ENCODE measurements at regions not wholly inside any gene's neighbourhood (a gene's known extent, or its start where the extent isn't known, plus 50 kb on each side); places are given as distances from the start of the nearest gene placed in this dataset.

GRCh38 chr10:28869606-28870201, 192.4 kb downstream of the BAMBI start:
- no peak for TF ChIP-seq CTCF (IDR thresholded peaks at IDR 0.05)
- no peak for ATAC-seq (ENCODE audit: insufficient number of reproducible peaks, low FRiP score, low read depth)
- Histone ChIP-seq H3K4me3 (no peak overlapping the region), H3K27me3 (replicated peaks; ENCODE audit: insufficient read depth) (no peaks in the 10 kb centered on the region), H3K4me1 (ENCODE audit: control insufficient read depth in 1 of 2, low read depth in 2 of 2) (no peaks in the 10 kb centered on the region), H3K9me3 (no peaks in the 10 kb centered on the region), H3K36me3 (no peaks in the 10 kb centered on the region), H3K27ac (no peak overlapping the region)
- DNase-seq (ENCODE audit: low spot score): no peak

GRCh38 chr10:28871665-28872064, 194.3 kb downstream of the BAMBI start:
- Histone ChIP-seq H3K4me3 (no peak overlapping the region), H3K4me1 (ENCODE audit: control insufficient read depth in 1 of 2, low read depth in 2 of 2) (no peaks in the 10 kb centered on the region), H3K27ac (no peak overlapping the region), H3K36me3 (no peaks in the 10 kb centered on the region), H3K9me3 (no peaks in the 10 kb centered on the region), H3K27me3 (replicated peaks; ENCODE audit: insufficient read depth) (no peaks in the 10 kb centered on the region)
- ATAC-seq (ENCODE audit: insufficient number of reproducible peaks, low FRiP score, low read depth): no peak
- no peak for DNase-seq (ENCODE audit: low spot score)
- no peak for TF ChIP-seq CTCF (IDR thresholded peaks at IDR 0.05)

- Histone ChIP-seq H3K27me3 (replicated peaks; ENCODE audit: insufficient read depth) (no peaks in the 10 kb centered on the region), H3K27ac (no peak overlapping the region), H3K9me3 (no peaks in the 10 kb centered on the region), H3K36me3 (no peaks in the 10 kb centered on the region), H3K4me3 (no peak overlapping the region), H3K4me1 (ENCODE audit: control insufficient read depth in 1 of 2, low read depth in 2 of 2) (no peaks in the 10 kb centered on the region)
- DNase-seq (ENCODE audit: low spot score) (no peak), ATAC-seq (ENCODE audit: insufficient number of reproducible peaks, low FRiP score, low read depth) (no peak)
- TF ChIP-seq CTCF (IDR thresholded peaks at IDR 0.05): no peak
Measured at GRCh38 chr10:28872587-28873165, 195.4 kb downstream of the BAMBI start.

GRCh38 chr10:28873540-28873939, 196.2 kb downstream of the BAMBI start:
- DNase-seq (ENCODE audit: low spot score) (no peak), ATAC-seq (ENCODE audit: insufficient number of reproducible peaks, low FRiP score, low read depth) (no peak)
- no peak overlapping the region for H3K4me3 ChIP-seq
- no peaks in the 10 kb centered on the region for H3K27me3 ChIP-seq (replicated peaks; ENCODE audit: insufficient read depth)
- H3K36me3 ChIP-seq: no peaks in the 10 kb centered on the region
- TF ChIP-seq CTCF (IDR thresholded peaks at IDR 0.05): no peak
- no peak overlapping the region for H3K27ac ChIP-seq
- H3K9me3 ChIP-seq: no peaks in the 10 kb centered on the region
- no peaks in the 10 kb centered on the region for H3K4me1 ChIP-seq (ENCODE audit: control insufficient read depth in 1 of 2, low read depth in 2 of 2)

- DNase-seq (ENCODE audit: low spot score) (no peak), ATAC-seq (ENCODE audit: insufficient number of reproducible peaks, low FRiP score, low read depth) (no peak)
- Histone ChIP-seq H3K27ac (no peak overlapping the region), H3K4me1 (ENCODE audit: control insufficient read depth in 1 of 2, low read depth in 2 of 2) (peaks cover under 1% of the 10 kb centered on the region in 2 donors), H3K9me3 (no peaks in the 10 kb centered on the region), H3K27me3 (replicated peaks; ENCODE audit: insufficient read depth) (no peaks in the 10 kb centered on the region), H3K4me3 (no peak overlapping the region), H3K36me3 (no peaks in the 10 kb centered on the region)
- no peak for TF ChIP-seq CTCF (IDR thresholded peaks at IDR 0.05)
Measured at GRCh38 chr10:28874210-28874609, 196.9 kb downstream of the BAMBI start.

Data from thoracic aorta (tissue), 2 donors.